ENCODE measurements at regions not wholly inside any gene's neighbourhood (a gene's known extent, or its start where the extent isn't known, plus 50 kb on each side); places are given as distances from the start of the nearest gene placed in this dataset.

- TF ChIP-seq CTCF (IDR thresholded peaks at IDR 0.05) (no peak), POLR2A (IDR thresholded peaks at IDR 0.05) (no peak)
These were observed 310.7 kb upstream of the NCAM1 start for GRCh38 chr11:112650527-112650926.
